HepG2 (cell line): ENCODE measurements at regions not wholly inside any gene's neighbourhood (a gene's known extent, or its start where the extent isn't known, plus 50 kb on each side); places are given as distances from the start of the nearest gene placed in this dataset.

Experiments used
- BHLHE40 ChIP-seq: IDR thresholded peaks from 2 replicates; pipeline ENCODE4 v1.6.1; 2011; ENCODE audit warnings: low read length, improper control_type of control experiment
- BORCS8-MEF2B ChIP-seq: sonication (generic); formaldehyde crosslinking; IDR thresholded peaks from 2 replicates; pipeline ENCODE4 v1.8.0; 2022; ENCODE audit warnings: mild to moderate bottlenecking, missing genetic modification reagents
- DNMT1 ChIP-seq: sonication (generic); formaldehyde crosslinking; IDR thresholded peaks from 2 replicates; pipeline ENCODE4 v1.5.1; 2020; ENCODE audit warnings: mild to moderate bottlenecking, missing genetic modification reagents
- HMGA1 ChIP-seq: sonication (generic); formaldehyde crosslinking; conservative IDR thresholded peaks from 2 replicates; pipeline ENCODE4 v1.4.0; 2020; ENCODE audit warnings: missing genetic modification reagents
- HNF4G ChIP-seq, 2 experiments: sonication (generic) in 1 of 2; formaldehyde crosslinking in 1 of 2; IDR thresholded peaks; 2 replicates each; pipeline versions ENCODE4 v1.4.0 to v1.6.1; 2011 to 2020; ENCODE audit warnings: borderline replicate concordance in 2 of 2, low read depth in 2 of 2, mild to moderate bottlenecking in 2 of 2, low read length in 1 of 2, missing genetic modification reagents in 1 of 2, moderate library complexity in 1 of 2
- KMT2B ChIP-seq: IDR thresholded peaks from 2 replicates; pipeline ENCODE4 v1.6.1; 2016; ENCODE audit warnings: missing genetic modification reagents, missing compliant biosample characterization
- MAFK ChIP-seq, 2 experiments: IDR thresholded peaks in 1 of 2; conservative IDR thresholded peaks in 1 of 2; 2 replicates each; pipeline ENCODE4 v1.6.1; 2011; ENCODE audit warnings: improper control_type of control experiment in 2 of 2, low read length in 2 of 2
- MBD4 ChIP-seq: IDR thresholded peaks from 2 replicates; pipeline ENCODE4 v1.6.1; 2012; ENCODE audit warnings: low read length, inconsistent platforms, borderline replicate concordance
- POLR2AphosphoS5 ChIP-seq: IDR thresholded peaks from 2 replicates; pipeline ENCODE4 v1.6.1; 2012; ENCODE audit warnings: low read depth, low read length
- ZNF224 ChIP-seq: sonication (generic); formaldehyde crosslinking; IDR thresholded peaks from 2 replicates; pipeline ENCODE4 v1.5.0; 2020; ENCODE audit warnings: mild to moderate bottlenecking, missing genetic modification reagents
- ZNF460 ChIP-seq: sonication (generic); formaldehyde crosslinking; IDR thresholded peaks from 2 replicates; pipeline ENCODE4 v1.5.1; 2020; ENCODE audit warnings: missing genetic modification reagents, mild to moderate bottlenecking, borderline replicate concordance
- ZNF607 ChIP-seq: sonication (generic); formaldehyde crosslinking; IDR thresholded peaks from 2 replicates; pipeline ENCODE4 v1.5.1; 2020; ENCODE audit warnings: missing genetic modification reagents, mild to moderate bottlenecking, borderline replicate concordance
- ZNF616 ChIP-seq: sonication (generic); formaldehyde crosslinking; IDR thresholded peaks from 2 replicates; pipeline ENCODE4 v1.5.0; 2020; ENCODE audit warnings: low read depth, mild to moderate bottlenecking, missing genetic modification reagents
- ZNF652 ChIP-seq: IDR thresholded peaks from 2 replicates; pipeline ENCODE4 v1.6.1; 2016; ENCODE audit warnings: low read depth, borderline replicate concordance
- ZSCAN9 ChIP-seq: IDR thresholded peaks from 2 replicates; pipeline ENCODE4 v1.6.1; 2016; ENCODE audit warnings: borderline replicate concordance
- TF ChIP-seq, protein P1 (sequence below): IDR thresholded peaks from 2 replicates; pipeline ENCODE4 v1.6.1; 2012; ENCODE audit warnings: low read length, improper control_type of control experiment
- TF ChIP-seq, protein P2 (sequence below): sonication (generic); formaldehyde crosslinking; IDR thresholded peaks from 2 replicates; pipeline ENCODE4 v1.5.1; 2020; ENCODE audit warnings: missing genetic modification reagents, mild to moderate bottlenecking, borderline replicate concordance
- TF ChIP-seq, protein P3 (sequence below): sonication (generic); formaldehyde crosslinking; IDR thresholded peaks from 2 replicates; pipeline ENCODE4 v1.5.0; 2020; ENCODE audit warnings: mild to moderate bottlenecking, missing genetic modification reagents
- TF ChIP-seq, protein P4 (sequence below): sonication (generic); formaldehyde crosslinking; IDR thresholded peaks from 2 replicates; pipeline ENCODE4 v1.4.0; 2020; ENCODE audit warnings: mild to moderate bottlenecking, missing genetic modification reagents

DNA sequence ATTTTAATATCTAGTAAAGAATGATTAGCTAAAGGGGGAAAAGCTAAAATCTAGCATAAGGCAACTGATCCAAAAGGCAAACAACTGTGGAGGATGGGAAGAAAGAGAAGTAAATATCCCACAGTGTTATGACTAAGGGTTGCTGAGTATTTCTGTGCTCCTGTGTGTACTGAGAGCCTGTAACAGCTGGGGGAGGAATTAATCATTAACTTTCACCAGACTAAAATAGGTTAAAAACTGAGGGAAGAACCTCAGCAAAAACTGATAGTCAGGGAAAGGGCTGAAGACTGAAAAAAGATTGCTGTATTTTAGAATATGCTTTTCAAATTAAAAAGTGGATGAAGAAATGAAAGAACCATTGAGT lies 365.9 kb downstream of the CXXC4 start (continued):
- TF ChIP-seq, protein P1, sequence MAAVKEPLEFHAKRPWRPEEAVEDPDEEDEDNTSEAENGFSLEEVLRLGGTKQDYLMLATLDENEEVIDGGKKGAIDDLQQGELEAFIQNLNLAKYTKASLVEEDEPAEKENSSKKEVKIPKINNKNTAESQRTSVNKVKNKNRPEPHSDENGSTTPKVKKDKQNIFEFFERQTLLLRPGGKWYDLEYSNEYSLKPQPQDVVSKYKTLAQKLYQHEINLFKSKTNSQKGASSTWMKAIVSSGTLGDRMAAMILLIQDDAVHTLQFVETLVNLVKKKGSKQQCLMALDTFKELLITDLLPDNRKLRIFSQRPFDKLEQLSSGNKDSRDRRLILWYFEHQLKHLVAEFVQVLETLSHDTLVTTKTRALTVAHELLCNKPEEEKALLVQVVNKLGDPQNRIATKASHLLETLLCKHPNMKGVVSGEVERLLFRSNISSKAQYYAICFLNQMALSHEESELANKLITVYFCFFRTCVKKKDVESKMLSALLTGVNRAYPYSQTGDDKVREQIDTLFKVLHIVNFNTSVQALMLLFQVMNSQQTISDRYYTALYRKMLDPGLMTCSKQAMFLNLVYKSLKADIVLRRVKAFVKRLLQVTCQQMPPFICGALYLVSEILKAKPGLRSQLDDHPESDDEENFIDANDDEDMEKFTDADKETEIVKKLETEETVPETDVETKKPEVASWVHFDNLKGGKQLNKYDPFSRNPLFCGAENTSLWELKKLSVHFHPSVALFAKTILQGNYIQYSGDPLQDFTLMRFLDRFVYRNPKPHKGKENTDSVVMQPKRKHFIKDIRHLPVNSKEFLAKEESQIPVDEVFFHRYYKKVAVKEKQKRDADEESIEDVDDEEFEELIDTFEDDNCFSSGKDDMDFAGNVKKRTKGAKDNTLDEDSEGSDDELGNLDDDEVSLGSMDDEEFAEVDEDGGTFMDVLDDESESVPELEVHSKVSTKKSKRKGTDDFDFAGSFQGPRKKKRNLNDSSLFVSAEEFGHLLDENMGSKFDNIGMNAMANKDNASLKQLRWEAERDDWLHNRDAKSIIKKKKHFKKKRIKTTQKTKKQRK: no peak
- TF ChIP-seq ZNF224 (CRISPR knock-in tag): no peak
- TF ChIP-seq ZSCAN9 (CRISPR knock-in tag): no peak
- TF ChIP-seq, protein P2, sequence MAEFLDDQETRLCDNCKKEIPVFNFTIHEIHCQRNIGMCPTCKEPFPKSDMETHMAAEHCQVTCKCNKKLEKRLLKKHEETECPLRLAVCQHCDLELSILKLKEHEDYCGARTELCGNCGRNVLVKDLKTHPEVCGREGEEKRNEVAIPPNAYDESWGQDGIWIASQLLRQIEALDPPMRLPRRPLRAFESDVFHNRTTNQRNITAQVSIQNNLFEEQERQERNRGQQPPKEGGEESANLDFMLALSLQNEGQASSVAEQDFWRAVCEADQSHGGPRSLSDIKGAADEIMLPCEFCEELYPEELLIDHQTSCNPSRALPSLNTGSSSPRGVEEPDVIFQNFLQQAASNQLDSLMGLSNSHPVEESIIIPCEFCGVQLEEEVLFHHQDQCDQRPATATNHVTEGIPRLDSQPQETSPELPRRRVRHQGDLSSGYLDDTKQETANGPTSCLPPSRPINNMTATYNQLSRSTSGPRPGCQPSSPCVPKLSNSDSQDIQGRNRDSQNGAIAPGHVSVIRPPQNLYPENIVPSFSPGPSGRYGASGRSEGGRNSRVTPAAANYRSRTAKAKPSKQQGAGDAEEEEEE (CRISPR knock-in tag): no peak
- no peak for TF ChIP-seq HNF4G (IDR thresholded peaks at IDR 0.05; ENCODE audit: borderline replicate concordance, low read depth, low read length)
- TF ChIP-seq HNF4G (CRISPR knock-in tag; IDR thresholded peaks at IDR 0.05; ENCODE audit: borderline replicate concordance, low read depth): no peak
- TF ChIP-seq HMGA1: no peak
- TF ChIP-seq ZNF460 (CRISPR knock-in tag): no peak
- no peak for TF ChIP-seq BORCS8-MEF2B (CRISPR knock-in tag)
- TF ChIP-seq MBD4: no peak
- TF ChIP-seq ZNF616 (CRISPR knock-in tag): no peak
- no peak for TF ChIP-seq ZNF607
- no peak for TF ChIP-seq DNMT1 (CRISPR knock-in tag)
- TF ChIP-seq POLR2AphosphoS5: no peak
- TF ChIP-seq, protein P3, sequence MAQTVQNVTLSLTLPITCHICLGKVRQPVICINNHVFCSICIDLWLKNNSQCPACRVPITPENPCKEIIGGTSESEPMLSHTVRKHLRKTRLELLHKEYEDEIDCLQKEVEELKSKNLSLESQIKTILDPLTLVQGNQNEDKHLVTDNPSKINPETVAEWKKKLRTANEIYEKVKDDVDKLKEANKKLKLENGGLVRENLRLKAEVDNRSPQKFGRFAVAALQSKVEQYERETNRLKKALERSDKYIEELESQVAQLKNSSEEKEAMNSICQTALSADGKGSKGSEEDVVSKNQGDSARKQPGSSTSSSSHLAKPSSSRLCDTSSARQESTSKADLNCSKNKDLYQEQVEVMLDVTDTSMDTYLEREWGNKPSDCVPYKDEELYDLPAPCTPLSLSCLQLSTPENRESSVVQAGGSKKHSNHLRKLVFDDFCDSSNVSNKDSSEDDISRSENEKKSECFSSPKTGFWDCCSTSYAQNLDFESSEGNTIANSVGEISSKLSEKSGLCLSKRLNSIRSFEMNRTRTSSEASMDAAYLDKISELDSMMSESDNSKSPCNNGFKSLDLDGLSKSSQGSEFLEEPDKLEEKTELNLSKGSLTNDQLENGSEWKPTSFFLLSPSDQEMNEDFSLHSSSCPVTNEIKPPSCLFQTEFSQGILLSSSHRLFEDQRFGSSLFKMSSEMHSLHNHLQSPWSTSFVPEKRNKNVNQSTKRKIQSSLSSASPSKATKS: no peak
- TF ChIP-seq, protein P4, sequence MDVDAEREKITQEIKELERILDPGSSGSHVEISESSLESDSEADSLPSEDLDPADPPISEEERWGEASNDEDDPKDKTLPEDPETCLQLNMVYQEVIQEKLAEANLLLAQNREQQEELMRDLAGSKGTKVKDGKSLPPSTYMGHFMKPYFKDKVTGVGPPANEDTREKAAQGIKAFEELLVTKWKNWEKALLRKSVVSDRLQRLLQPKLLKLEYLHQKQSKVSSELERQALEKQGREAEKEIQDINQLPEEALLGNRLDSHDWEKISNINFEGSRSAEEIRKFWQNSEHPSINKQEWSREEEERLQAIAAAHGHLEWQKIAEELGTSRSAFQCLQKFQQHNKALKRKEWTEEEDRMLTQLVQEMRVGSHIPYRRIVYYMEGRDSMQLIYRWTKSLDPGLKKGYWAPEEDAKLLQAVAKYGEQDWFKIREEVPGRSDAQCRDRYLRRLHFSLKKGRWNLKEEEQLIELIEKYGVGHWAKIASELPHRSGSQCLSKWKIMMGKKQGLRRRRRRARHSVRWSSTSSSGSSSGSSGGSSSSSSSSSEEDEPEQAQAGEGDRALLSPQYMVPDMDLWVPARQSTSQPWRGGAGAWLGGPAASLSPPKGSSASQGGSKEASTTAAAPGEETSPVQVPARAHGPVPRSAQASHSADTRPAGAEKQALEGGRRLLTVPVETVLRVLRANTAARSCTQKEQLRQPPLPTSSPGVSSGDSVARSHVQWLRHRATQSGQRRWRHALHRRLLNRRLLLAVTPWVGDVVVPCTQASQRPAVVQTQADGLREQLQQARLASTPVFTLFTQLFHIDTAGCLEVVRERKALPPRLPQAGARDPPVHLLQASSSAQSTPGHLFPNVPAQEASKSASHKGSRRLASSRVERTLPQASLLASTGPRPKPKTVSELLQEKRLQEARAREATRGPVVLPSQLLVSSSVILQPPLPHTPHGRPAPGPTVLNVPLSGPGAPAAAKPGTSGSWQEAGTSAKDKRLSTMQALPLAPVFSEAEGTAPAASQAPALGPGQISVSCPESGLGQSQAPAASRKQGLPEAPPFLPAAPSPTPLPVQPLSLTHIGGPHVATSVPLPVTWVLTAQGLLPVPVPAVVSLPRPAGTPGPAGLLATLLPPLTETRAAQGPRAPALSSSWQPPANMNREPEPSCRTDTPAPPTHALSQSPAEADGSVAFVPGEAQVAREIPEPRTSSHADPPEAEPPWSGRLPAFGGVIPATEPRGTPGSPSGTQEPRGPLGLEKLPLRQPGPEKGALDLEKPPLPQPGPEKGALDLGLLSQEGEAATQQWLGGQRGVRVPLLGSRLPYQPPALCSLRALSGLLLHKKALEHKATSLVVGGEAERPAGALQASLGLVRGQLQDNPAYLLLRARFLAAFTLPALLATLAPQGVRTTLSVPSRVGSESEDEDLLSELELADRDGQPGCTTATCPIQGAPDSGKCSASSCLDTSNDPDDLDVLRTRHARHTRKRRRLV (CRISPR knock-in tag): no peak
- peak; percentile 61; the same call in 1 of the 2 replicates for TF ChIP-seq ZNF652 (CRISPR knock-in tag)
- TF ChIP-seq MAFK (conservative IDR thresholded peaks at IDR 0.05 in 1 of 2, IDR thresholded peaks at IDR 0.05 in 1 of 2; ENCODE audit: low read length in 2 of 2): no peak
- TF ChIP-seq KMT2B (CRISPR knock-in tag): no peak
- no peak for TF ChIP-seq BHLHE40
